HT1080 (cell line): ENCODE measurements at regions not wholly inside any gene's neighbourhood (a gene's known extent, or its start where the extent isn't known, plus 50 kb on each side); places are given as distances from the start of the nearest gene placed in this dataset.

Experiments used
- DNase-seq: peaks from one replicate; pipeline ENCODE4 v3.0.0-alpha.2; 2015; ENCODE audit warnings: low read depth

DNA sequence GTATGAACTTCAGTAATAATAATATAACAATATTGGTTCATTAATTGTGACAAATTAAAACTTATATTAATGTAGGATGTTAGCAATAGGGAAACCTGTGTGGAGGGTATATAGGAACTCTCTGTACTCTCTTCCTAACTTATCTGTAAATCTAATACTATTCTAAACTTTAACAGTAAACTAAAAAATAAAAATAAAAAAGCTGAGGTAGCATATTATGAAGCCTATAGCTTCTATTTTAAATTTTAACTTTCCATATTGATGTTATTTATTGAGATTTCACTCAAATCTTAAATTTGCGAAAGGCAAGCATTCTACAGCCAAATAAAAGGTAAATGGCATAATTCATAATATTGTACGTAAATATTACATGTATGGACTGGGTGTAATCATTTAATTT lies 326.4 kb downstream of the MEI4 start:
- no peak for DNase-seq

DNA sequence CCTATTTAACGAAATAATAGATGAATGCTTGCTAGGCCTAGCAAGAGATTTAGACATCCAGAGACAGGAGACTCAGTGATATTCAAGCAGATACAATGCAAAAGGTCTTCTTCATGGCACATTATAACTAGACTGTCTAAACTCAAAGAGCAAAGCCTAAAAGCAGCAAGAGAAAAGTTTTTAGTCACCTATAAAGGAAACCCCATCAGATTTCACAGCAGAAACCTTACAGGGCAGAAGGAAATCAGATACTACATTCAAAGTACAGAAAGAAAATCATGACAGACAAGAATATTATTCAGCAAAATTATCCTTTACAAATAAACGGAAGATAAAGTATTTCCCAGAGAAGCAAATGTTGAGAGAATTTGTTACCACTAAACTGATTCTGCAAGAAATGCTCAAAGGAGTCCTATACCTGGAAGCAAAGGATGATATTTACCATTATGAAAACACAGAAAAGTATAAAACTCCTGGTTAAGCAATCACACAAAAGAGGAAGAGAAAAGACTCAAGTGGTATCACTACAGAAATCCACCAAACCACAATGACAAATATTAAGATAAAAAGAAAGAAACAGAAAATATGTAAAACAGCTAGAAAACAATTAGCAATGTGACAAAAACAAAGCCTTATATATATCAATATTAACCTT lies 333.7 kb downstream of the MEI4 start:
- no peak for DNase-seq

DNA sequence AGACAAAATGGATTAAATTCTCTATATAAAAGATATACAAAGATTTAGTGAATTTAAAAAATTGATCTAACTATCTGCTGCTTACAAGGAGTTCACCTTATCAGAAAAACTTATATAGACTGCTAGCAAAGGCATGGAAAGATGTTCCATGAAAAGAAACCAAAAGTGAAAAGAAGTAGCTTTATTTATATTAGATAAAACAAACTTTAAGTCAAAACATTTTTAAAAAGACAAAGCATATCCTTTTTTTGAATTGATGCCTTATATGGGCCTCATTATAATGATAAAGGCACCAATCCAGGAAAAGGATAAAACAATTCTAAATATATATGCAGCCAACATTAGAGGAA lies 334.2 kb downstream of the MEI4 start:
- no peak for DNase-seq

DNA sequence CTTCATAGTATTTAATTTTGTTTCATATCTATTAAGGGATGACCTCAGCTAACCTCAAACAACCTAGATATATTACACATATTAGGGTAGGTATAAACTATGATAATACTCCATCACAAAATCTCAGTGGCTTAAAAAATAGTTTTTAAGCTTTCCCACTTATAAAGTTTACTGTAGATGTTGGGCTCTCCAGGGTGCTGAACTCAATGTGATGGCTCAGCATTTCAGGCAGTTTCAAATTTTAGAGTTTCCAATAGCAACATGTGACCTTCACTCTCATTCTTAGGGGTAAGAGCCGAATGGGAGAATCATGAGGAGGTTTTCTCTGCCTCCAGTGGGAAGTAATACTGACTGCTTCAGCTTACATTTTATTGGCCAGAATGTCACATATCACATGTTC lies 357.3 kb downstream of the MEI4 start:
- DNase-seq: no peak

DNA sequence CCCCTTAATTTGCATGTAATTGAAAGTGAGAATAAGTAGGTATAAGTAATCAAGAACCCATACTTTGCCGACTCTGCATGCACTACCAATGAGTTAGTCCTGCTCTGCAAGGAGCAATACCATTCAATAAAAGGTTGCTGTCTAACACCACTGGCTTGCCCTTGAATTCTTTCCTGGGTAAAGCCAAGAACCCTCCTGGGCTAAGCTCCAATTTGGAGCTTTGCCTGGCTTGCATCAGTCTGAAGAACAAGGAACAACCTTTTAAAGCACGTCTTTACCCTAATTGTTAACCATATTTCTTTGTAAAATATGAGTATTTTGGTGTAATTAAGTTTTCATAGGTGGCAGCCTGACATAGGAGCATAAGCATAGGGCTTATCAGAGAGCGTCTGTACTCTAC lies 367.7 kb downstream of the MEI4 start:
- no peak for DNase-seq

DNA sequence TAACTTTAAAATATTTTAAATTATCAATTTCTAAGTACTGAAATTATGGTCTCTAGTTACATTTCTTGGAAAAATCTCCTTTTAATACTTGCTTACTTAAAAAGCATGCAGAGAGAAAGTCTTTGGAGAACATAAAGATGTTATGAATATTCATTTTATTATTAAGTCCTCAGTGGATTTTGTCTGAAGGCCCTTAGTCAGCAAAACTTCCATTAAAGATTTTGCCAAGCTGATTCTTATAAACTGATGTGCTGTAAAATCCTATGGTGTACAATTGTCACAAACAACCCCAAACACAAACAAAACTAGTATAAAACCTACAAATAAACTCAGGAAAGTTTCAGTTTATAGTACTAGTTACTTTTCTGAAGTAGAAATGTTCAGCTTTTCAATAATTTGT lies 372.7 kb downstream of the MEI4 start:
- no peak for DNase-seq

DNA sequence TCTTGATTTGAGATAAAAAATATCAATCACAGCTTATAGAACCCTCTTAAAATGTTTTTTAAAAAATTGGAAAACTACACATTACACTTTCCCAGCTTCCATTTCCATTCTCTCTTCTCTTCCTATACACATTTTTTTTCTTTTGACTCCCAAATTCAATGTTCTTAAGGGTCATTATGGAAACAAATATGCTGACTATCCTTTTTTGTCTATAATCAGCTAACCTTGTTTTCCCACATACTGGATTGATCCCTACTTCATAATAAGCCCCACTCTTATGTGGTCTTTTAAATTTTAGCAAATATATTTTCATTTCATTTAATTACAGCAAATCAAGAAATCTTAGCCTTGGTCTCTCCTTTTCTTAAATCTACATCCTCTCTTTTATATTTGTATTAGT lies 378.4 kb downstream of the MEI4 start:
- DNase-seq: no peak

DNA sequence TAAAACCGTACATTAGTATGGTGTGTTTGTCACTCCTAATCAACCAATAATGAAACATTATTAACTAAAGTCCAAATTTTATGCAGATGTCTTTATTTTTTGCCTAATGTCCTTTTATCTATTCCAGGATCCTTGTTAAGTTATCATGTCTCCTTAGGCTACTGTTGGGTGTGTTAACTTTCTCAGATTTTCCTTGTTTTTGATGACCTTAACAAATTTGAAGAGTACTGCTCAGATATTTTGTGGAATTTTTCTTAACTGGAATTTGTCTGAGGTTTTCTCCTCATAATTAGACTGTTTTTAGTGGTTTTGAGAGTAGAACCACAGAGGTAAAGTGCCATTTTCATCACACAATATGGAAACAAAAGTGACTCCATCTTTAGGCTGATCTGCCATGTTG lies 406.3 kb downstream of the MEI4 start:
- DNase-seq: no peak

DNA sequence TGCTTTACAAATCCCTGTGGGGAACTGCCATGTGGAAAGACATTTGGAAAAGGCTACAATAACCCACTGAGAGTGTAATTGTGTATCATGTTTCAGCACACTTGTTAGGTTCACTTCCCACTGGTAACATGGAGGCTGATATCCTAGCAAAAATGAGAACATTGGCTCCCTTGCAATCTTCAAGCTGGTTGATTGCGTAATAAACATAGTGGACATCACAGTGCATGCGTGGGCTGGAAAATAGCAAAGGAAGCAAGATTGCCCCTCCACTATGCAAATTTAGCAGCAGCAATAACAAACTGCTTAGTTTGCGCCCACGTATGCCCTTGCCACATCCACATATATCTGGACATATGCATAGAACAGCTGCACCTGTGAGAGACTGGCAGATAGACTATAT lies 410.2 kb downstream of the MEI4 start:
- no peak for DNase-seq

DNA sequence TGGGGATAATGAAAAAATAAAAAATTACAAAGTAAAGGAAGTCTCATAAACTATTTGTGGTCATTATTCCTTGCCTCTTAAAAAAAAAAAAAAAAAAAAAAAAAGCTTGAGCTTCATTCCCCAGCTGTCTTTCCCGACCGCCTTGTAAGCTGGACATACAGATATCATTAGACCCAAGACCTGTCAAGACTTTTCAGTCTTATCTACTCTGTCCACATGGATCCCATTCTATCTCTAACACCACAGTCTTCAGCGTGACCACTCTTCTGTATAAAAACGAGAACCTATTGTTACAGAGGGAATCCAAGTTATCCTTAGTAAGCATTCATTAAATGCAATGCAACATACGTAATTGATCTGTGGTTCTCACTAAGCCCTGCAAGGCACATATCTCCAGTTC lies 423.5 kb downstream of the MEI4 start:
- no peak for DNase-seq

DNA sequence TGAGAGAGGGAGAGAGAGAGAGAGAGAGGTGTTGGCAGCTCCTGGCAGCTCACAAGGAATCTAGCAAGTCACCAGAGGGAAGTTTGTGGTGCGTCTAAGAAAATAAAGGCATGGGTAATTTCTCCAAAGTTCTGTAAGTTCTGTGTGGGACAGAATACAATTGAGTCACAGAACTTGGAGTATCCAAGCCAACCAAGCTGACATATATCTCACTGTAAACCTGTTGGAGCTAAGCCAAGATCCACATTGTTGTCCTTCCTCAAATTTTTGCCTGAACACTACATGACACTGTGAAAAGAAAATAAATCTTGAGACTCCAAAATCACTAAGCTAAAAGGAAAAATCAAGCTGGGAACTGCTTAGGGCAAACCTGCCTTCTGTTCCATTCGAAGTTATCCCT lies 436.7 kb downstream of the MEI4 start:
- no peak for DNase-seq

DNA sequence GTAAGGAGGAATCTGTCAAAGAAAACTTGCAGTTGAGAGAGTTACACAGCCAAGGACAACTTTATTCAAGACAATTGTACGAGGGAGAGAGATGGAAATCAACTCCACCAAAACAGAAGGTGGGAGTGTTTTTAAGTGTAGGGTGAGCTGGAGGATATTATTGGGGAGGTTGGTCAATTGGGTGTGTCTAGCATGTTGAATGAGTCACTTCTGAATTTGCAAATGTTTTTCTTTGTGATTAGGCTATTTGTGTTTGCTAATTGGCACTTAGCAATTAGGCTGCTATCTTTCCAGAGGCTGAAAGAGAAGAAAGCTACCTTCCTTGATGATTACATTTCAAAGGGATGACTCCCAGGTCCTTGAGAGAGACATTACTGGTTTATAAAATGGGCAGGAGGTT lies 441.1 kb downstream of the MEI4 start:
- no peak for DNase-seq

DNA sequence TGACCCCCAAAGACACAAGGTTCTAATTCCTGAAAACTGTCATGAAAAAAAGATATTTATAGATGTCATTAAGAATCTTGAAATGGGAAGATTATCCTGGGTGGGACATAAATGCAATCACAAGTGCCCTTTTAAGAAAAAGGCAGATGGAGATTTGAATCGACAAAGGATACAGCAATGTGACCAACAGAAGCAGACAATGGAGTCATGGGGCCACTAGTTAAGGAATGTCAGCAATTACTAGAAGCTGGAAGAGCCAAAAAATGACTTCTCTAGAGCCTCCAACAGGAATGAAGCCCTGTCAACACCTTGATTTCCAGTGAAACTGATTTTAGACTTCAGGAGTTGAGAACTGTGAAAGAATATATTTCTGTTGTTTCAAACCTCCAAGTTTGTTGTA lies 448.5 kb downstream of the MEI4 start:
- no peak for DNase-seq

DNA sequence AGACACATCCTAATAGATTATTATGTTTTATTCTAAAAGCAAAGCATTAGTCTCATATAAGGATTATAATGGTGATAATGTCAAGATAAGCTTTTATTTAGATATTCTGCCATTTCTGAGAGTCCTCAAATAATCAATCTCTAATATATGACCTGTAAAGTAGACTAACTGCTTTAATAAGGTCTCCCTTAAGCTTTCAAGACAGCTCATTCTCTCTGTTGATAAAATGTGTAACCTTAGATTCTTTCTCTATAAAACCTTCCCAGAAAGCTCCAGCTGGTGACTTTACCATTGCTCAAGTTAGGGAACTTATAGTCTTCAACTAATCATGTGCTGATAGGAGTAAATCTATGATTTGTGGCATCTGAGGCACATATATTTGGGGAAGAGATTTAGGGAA lies 457.8 kb downstream of the MEI4 start:
- no peak for DNase-seq

DNA sequence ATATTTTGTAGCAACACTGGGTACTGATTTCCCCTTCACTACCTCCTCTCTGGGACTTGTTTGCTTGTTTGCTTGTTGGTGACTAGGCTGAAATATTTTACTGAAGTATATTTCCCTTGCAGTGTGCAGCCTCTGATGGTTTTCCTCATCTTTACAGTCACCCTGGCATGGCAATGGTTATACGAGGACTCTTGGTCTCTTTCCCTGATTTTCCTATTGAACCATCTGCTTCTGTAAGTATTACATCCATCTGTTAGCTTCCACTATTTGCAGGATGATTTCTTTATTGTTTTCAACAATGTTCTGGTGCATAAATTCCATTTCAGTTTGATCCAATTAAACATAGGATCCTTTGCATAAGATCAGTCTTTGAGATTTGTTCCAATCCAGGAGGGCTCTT lies 465.1 kb downstream of the MEI4 start:
- DNase-seq: no peak

DNA sequence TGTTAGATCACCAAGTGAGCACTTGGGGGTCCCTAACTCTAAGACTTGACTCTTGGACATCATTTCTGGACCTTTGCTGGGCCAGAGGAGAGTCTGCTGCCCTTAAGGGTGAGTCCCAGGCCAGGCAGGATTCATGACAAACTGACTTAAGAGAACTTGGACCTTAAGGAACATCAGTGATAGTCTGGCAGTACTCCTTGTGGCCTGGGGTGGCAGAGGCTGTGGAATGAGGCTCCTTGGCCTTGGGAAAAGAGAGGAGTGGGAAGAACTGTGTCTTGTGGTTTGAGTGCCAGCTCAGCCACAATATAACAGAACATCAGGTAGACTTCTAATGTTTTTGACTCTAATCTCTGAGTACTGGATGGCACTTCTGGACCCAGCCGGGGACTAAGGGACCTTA lies 478.7 kb downstream of the MEI4 start:
- no peak for DNase-seq

DNA sequence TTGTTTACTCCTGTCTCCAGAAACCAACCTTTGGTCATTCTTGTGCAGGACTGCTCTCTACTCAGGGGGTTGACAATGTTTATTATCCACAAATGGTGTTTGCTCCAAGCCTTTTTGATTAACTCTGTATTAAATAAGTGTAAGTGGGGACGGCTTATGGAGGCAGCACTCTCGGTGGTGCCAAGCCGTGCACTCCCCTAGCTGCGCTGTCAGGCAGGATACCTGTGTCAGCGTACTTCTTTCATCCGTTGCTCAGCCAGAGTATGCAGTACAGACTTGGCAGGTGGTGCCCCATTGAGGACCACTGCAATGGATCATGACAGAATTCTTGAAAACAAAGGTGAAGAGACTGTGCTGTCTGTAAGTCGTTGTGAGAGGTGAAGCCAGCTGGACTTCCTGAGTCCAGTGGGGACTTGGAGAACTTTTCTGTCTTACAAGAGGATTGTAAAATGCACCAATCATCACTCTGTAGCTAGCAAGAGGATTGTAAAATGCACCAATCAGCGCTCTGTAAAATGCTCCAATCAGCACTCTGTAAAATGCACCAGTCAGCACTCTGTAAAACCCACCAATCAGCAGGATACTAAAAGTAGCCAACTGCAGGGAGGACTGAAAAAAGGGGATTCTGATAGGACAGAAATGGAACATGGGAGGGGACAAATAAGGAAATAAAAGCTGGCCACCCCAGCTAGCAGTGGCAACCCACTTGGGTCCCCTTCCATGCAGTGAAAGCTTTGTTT lies 480.0 kb downstream of the MEI4 start:
- DNase-seq: no peak

DNA sequence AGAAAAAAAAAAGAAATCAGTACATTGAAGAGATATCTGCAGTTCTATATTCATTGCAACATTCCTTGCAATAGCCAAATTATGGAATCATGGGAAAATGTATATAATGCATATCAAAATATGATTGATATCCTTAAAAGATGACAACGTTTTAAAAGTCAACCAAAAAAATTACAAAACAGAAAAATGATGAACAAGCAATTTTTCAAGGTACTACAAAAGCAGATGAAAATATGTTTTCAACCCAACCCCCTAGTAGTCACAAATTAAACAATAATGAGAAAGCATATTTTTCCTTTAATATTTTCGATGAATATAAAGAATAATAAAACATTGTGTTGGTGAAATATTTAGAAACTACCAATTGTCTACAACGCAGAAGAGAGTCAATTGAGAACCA lies 497.6 kb downstream of the MEI4 start:
- DNase-seq: no peak

DNA sequence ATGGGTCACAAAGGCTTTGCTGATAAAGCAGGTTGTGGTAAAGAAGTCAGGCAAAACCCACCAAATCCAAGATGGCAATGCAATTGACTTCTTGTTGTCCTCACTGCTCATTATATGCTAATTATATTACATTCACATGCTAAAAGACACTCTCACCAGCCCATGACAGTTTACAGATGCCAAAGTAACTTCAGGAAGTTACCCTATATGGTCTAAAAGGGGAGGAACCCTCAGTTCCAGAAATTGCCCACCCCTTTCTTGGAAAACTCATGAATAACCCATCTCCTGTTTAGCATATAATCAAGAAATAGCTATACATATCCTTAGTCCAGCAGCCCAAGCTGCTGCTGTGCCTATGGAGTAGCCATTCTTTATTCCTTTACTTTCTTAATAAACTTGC lies 501.1 kb downstream of the MEI4 start:
- no peak for DNase-seq

DNA sequence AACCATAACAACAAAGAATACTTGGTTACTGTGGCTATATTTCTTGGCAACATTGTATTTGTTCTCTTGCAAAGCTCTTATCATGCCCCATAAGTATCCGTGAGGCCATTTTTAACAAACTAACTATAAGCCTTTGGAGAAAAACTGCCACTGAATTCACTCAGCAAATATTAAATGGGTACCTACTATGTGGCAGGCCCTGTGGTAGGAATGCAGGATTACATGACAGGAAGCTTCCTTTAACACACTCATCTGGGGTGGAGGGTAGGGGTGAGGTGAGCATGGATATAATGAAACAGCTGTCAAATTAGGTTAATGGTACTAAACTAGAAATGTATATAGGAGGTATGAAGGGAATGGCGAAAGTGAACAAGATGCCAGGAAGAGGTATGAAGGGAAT lies 504.8 kb downstream of the MEI4 start:
- no peak for DNase-seq

DNA sequence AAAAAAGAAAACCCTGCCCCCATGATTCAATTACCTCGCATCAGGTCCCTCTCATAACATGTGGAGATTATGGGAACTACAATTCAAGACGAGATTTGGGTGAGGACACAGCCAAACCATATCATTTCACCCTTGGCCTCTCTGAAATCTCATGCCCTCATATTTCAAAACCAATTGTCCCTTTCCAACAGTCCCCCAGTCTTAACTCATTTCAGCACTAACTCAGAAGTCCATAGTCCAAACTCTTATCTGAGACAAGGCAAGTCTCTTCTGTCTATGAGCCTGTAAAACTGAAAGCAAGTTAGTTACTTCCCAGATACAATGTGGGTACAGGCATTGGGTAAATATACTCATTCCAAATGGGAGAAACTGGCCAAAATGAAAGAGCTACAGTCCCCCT lies 536.1 kb downstream of the MEI4 start:
- no peak for DNase-seq

DNA sequence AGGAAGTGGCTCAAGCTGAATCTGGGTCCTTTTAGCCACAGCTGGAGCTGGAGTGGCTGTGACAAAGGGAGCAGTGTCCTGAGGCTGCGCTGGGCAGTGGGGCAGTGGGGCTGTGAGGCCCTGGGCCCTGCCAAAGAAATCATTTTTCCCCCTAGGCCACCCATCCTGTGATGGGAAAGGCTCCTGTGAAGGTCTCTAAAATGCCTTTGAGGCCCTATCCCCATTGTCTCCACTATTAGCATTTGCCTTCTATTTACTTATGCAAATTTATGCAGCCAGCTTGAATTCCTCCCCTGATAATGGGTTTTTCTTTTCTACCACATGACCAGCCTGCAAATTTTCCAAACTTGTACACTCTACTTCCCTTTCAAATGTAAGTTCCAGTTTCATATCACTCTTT lies 539.2 kb downstream of the MEI4 start:
- no peak for DNase-seq

DNA sequence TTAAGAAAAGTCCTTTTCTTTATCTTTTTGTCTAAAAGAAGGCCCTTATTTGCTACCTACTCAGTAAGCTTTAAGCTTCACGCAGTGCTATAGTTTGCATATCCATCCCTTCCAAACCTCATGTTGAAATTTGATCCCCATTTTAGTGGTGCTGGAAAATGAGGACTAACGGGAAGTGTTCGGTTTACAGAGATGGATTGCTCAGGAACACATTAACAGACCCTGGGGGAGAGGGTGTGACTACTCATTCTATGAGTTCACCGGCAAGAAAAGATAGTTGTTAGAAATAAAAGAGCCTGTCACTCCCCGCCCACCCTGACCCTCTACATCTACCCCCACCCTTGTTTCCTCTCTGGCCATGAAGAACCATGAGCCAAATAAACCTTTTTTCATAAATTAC lies 546.2 kb downstream of the MEI4 start:
- no peak for DNase-seq

DNA sequence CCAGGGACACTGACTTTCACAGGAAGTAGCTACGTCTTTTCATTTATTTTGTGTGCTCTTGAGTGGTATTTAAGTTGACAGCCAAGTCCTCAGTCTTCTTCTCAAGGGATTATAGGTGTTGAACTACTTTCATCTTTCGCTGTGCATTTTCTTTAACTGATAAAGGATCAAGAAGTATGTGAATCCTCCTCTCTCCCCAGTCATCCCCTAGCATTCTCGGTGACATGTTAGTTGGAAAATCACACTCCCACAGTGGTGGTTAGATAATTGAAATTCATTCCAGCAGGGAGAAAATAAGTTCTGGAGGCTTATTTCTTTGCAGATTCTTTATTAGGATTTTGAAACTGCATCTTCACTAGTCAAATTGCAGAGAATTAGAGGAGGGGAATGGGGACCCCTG lies 569.4 kb downstream of the MEI4 start:
- DNase-seq: no peak
